Activated T-helper 1 cell treated with anti-CD3 and anti-CD28 coated beads, Interleukin-12 subunit alpha, Interleukin-12 subunit beta, Interleukin-2, Interleukin-4 antibody, amounts not matched to agents 30 ng/mL and 10 ng/mL and 1 ng/mL, durations not matched to agents 14 hours and 24 hours and 36 hours (primary cell): ENCODE measurements at regions not wholly inside any gene's neighbourhood (a gene's known extent, or its start where the extent isn't known, plus 50 kb on each side); places are given as distances from the start of the nearest gene placed in this dataset.

Source experiments
- DNase-seq: peaks from one replicate; pipeline ENCODE4 v3.0.0; 2021; ENCODE audit warnings: low spot score
- H3K27ac Mint-ChIP-seq: one replicate; pipeline ENCODE4 v1.8.0; 2021; ENCODE audit warnings: mild to moderate bottlenecking, mixed read lengths
- H3K27me3 Mint-ChIP-seq: one replicate; pipeline ENCODE4 v1.8.0; 2022; ENCODE audit warnings: mild to moderate bottlenecking, moderate library complexity, mixed read lengths; ENCODE audit not compliant: insufficient read depth
- H3K36me3 Mint-ChIP-seq: one replicate; pipeline ENCODE4 v1.8.0; 2021; ENCODE audit warnings: low read depth, mixed read lengths
- H3K4me1 Mint-ChIP-seq: one replicate; pipeline ENCODE4 v1.8.0; 2021; ENCODE audit warnings: low read depth, mixed read lengths
- H3K4me3 Mint-ChIP-seq: one replicate; pipeline ENCODE4 v1.8.0; 2021; ENCODE audit warnings: mild to moderate bottlenecking, moderate library complexity, mixed read lengths
- H3K9me3 Mint-ChIP-seq: one replicate; pipeline ENCODE4 v1.8.0; 2021; ENCODE audit warnings: mixed read lengths
- intact Hi-C: fragments of 100-400 bp; cut with micrococcal nuclease; formaldehyde crosslinking; loops from one replicate; pipeline ENCODE4 v1.15.1; 2024

DNA sequence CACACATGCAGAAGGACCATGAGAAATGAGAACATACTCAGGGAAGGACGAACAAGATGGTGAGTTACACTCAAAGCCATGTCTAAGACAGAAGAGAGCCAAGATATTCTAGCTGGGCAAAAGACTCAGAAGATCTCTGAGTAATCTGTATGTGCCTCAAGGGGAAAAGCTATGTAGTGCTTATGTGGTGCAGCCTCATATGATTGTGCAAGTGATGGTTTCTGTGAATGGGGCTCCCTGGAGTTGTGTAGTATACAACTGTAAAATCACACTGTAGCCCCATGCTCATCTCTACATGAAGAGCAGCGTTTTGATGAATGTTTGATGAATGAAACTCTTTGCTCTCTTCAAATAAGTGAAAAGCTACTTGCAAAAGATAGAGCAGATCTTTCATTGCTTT, 57.5 kb downstream of the OSR1 start:
- Mint-ChIP-seq H3K4me1 (no peaks in the 10 kb centered on the region), H3K9me3 (peaks cover 4% of the 10 kb centered on the region), H3K27me3 (no peaks in the 10 kb centered on the region), H3K36me3 (no peaks in the 10 kb centered on the region), H3K27ac (no peak overlapping the region), H3K4me3 (no peak overlapping the region)
- no peak for DNase-seq
- intact Hi-C loops: no loop called here

DNA sequence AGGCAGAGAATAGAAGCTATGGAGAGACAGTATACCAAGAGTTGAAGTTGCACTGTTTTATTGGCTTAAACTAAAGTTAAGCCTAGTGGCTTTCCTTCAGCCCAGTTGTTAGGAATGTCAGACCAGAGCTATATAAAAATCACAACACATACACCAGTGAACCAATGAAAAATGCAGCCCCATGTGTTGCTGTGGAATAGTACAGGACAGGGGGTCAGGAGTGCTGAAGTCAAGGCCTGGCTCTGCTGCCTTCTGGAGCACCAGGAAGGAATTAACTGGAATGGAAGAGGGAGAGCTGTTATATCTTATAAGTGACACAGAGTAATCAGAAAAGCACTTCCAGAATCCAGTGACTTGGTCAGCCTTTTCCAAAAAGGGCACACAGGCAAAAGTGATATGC, 58.9 kb downstream of the OSR1 start:
- Mint-ChIP-seq H3K9me3 (no peaks in the 10 kb centered on the region), H3K27ac (no peak overlapping the region), H3K27me3 (no peaks in the 10 kb centered on the region), H3K4me1 (no peaks in the 10 kb centered on the region), H3K36me3 (no peaks in the 10 kb centered on the region), H3K4me3 (no peak overlapping the region)
- DNase-seq: no peak
- intact Hi-C loops: no loop called here

DNA sequence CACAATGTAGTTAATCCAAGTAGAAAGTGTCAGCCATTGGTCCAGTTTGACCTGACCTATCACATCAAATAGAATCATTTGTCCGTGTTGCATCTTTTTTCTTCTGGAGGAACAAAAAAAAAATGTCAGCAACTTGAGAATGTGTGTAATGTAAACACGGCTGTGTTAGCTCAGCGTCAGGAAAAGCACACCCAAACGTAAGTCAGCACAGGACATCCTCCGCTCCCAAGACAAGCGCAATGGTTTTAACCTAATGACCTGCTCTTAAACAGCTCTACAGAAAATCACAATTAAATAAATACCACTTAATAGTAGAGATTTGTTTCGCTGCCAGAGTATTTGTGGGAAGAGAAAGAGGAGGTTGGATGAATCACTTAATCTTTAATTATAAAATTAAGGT, 59.4 kb downstream of the OSR1 start:
- Mint-ChIP-seq H3K4me1 (no peaks in the 10 kb centered on the region), H3K9me3 (no peaks in the 10 kb centered on the region), H3K27ac (no peak overlapping the region), H3K36me3 (no peaks in the 10 kb centered on the region), H3K27me3 (no peaks in the 10 kb centered on the region), H3K4me3 (no peak overlapping the region)
- intact Hi-C loops: no loop called here
- no peak for DNase-seq

DNA sequence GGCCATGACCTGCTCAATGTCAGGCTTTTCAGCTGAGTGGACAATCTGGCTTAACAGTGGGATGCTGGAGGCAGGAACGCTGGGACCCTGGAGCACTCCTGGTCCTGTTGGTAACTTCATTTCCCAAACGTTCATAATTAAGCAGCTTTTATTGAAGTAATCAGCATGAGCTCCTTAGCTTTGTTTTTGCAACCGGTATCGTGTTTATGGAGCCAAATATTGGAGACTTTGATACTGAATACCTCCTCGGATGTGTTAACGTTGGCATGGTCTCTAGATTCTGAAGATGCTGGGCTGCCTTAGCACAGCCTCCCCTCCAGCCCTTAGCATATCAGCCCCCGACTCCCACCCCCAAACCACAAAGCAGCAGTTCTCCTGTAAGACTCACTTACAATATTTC, 60.7 kb downstream of the OSR1 start:
- no peaks in the 10 kb centered on the region for H3K4me1 Mint-ChIP-seq
- no peaks in the 10 kb centered on the region for H3K9me3 Mint-ChIP-seq
- no peaks in the 10 kb centered on the region for H3K27me3 Mint-ChIP-seq
- intact Hi-C loops: no loop called here
- H3K36me3 Mint-ChIP-seq: no peaks in the 10 kb centered on the region
- no peak overlapping the region for H3K4me3 Mint-ChIP-seq
- DNase-seq: no peak
- no peak overlapping the region for H3K27ac Mint-ChIP-seq

DNA sequence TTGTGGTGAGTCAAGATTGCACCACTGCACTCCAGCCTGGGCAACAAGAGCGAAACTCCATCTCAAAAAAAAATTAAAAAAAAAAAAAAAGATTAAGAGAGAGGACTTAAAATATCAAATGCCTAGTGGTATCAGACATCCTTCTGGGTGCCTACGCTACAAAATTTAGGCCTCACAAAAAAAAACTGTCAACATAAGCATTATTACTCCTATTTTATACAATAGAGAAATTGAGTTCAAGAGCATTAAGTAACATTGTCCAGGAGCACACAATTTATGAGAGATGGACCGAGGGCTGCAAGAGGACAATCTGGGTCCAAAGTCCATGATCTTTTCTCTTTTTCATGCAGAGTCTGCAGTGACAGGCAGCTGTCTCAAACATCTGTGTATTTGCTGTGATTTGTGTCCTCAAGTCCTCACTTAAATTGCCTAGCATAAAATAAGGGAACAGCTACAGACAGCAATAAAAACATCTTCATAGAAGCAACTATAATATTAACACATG, 62.4 kb downstream of the OSR1 start:
- H3K36me3 Mint-ChIP-seq: no peaks in the 10 kb centered on the region
- no peak overlapping the region for H3K27ac Mint-ChIP-seq
- no peaks in the 10 kb centered on the region for H3K9me3 Mint-ChIP-seq
- intact Hi-C loops: no loop called here
- DNase-seq: no peak
- peaks cover 6% of the 10 kb centered on the region for H3K4me1 Mint-ChIP-seq
- H3K4me3 Mint-ChIP-seq: no peak overlapping the region
- peaks cover 2% of the 10 kb centered on the region for H3K27me3 Mint-ChIP-seq

DNA sequence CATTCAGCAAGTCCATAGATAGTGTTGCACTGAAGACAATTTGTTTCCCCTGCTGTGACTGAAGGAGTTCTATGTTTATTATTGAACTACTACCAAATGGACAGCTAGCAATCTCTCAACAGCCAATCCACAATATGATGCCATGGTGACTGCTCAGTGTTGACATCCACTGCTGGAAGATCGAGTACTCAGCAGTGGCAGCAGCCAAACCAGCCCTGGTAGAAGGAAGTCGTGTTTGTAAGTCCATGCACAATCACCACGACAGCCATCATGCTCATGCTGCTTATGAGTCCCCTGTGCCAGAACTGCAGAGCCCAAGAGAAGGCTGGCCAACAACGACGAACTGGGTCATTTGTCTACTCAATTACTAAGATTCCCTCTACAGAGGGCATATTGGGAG, 66.4 kb downstream of the OSR1 start:
- H3K4me3 Mint-ChIP-seq: no peak overlapping the region
- H3K27me3 Mint-ChIP-seq: peaks cover 2% of the 10 kb centered on the region
- no peaks in the 10 kb centered on the region for H3K9me3 Mint-ChIP-seq
- H3K4me1 Mint-ChIP-seq: peaks cover 6% of the 10 kb centered on the region
- no peak for DNase-seq
- intact Hi-C loops: no loop called here
- H3K36me3 Mint-ChIP-seq: no peaks in the 10 kb centered on the region
- no peak overlapping the region for H3K27ac Mint-ChIP-seq

DNA sequence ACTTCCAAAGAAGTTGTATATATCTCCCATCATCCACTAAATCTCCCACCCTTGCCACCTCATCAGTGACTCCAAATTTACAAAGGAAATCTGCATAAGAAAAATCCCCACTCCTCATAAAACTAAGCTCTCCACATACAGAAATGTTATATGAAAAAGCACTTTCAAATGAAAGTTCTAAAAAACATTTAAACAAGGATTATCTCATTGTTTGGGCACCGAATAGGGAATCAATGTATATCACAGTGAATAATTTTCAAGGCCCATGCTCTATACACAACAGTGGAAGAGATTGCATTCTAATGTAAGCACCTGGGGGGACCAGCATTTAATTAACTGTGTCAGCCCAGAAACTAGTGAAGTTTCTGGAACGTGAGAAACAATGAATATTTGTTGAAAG, 70.1 kb downstream of the OSR1 start:
- DNase-seq: no peak
- no peak overlapping the region for H3K27ac Mint-ChIP-seq
- H3K9me3 Mint-ChIP-seq: no peaks in the 10 kb centered on the region
- H3K36me3 Mint-ChIP-seq: no peaks in the 10 kb centered on the region
- H3K27me3 Mint-ChIP-seq: peaks cover 2% of the 10 kb centered on the region
- intact Hi-C loops: no loop called here
- peaks cover 6% of the 10 kb centered on the region for H3K4me1 Mint-ChIP-seq
- no peak overlapping the region for H3K4me3 Mint-ChIP-seq

DNA sequence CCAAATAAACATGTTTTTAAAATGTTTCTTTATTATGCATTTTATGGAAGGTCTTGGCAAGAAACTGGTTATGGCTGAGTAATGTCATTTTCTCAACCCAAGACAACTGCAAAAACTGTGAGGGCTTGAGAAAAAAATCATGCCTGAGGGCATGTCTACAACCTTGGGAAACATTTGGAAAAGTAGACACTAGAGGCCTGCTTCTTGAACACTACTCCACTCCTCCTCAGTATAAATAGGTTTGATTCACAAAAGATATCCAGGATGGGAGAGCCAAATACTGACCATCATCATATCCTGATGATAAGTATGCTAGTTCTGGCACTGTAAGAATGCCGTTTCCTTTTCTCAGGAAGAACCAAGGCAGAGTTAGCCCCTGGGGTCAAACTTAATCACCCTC, 71.1 kb downstream of the OSR1 start:
- no peak overlapping the region for H3K4me3 Mint-ChIP-seq
- no peak overlapping the region for H3K27ac Mint-ChIP-seq
- H3K4me1 Mint-ChIP-seq: peaks cover 3% of the 10 kb centered on the region
- intact Hi-C loops: no loop called here
- no peaks in the 10 kb centered on the region for H3K9me3 Mint-ChIP-seq
- peaks cover 2% of the 10 kb centered on the region for H3K27me3 Mint-ChIP-seq
- no peaks in the 10 kb centered on the region for H3K36me3 Mint-ChIP-seq
- no peak for DNase-seq

DNA sequence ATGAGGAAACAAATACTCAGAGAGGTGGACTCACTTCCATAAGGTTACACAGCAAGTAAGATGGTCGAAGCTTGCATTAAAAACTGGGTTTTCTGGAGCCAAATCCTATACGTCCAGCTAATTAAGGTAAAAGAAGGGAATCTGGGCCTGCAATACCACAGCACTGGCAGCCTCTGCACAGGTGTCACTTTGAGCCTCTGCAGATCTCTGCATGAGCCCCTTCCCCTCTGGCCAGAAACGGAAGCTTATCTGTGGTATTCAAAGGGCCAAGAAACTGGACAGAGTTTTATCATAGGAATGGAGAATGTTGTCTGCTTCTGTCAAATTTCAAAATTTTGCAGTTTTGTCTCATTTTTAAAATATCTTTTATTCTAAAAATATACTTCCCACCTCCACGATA, 76.1 kb downstream of the OSR1 start:
- H3K9me3 Mint-ChIP-seq: peaks cover 7% of the 10 kb centered on the region
- H3K27me3 Mint-ChIP-seq: no peaks in the 10 kb centered on the region
- no peak overlapping the region for H3K27ac Mint-ChIP-seq
- no peaks in the 10 kb centered on the region for H3K4me1 Mint-ChIP-seq
- no peaks in the 10 kb centered on the region for H3K36me3 Mint-ChIP-seq
- H3K4me3 Mint-ChIP-seq: no peak overlapping the region
- no peak for DNase-seq
- intact Hi-C loops: no loop called here

DNA sequence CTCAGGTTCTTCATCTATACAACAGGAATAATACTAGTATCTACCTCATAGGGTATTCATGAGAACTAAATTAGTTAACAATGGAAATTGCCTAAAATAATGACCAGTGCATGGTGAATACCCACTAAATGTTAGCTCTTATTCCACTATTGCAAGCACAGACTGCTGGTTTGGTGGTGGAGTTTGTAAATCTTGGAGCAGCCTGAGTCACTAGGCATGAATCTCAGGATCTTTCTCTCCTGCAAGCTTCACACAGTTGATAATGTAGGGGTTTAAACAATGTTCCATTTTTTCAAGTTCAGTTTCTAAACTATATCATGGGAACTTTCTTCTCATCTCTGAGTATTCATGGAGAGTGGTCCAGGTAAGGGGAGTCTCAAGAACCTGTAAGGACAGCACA, 84.0 kb downstream of the OSR1 start:
- Mint-ChIP-seq H3K4me3 (no peak overlapping the region), H3K36me3 (no peaks in the 10 kb centered on the region), H3K9me3 (no peaks in the 10 kb centered on the region), H3K4me1 (no peaks in the 10 kb centered on the region), H3K27me3 (peaks cover 2% of the 10 kb centered on the region), H3K27ac (no peak overlapping the region)
- no peak for DNase-seq
- intact Hi-C loops: no loop called here

DNA sequence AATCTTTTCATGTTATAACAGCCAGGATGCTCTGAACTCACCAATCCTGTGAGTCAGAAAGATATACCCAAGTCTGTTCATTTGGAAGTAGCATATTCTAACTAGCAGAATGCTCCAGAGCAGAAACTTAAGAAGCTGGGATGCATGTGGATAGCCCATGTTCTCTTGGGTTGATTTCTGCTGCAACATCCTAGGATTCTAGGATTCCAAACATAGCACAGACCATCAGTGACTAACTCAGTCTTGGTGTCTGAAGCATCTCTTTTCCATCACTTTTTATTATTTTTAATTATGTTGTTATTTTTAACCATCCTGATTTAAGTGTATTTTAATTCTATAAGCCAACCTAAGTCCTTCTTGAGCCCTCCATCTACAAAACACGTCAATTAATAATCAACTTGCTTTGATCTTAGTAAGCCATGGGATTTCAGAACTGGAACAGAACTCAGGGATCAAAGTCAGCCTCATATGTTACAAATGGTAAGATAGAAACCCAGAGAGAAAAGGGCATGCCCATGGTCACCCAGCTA, 85.4 kb downstream of the OSR1 start:
- DNase-seq: no peak
- Mint-ChIP-seq H3K4me1 (no peaks in the 10 kb centered on the region), H3K27me3 (peaks cover 2% of the 10 kb centered on the region), H3K36me3 (no peaks in the 10 kb centered on the region), H3K27ac (no peak overlapping the region), H3K9me3 (no peaks in the 10 kb centered on the region), H3K4me3 (no peak overlapping the region)
- intact Hi-C loops: no loop called here

DNA sequence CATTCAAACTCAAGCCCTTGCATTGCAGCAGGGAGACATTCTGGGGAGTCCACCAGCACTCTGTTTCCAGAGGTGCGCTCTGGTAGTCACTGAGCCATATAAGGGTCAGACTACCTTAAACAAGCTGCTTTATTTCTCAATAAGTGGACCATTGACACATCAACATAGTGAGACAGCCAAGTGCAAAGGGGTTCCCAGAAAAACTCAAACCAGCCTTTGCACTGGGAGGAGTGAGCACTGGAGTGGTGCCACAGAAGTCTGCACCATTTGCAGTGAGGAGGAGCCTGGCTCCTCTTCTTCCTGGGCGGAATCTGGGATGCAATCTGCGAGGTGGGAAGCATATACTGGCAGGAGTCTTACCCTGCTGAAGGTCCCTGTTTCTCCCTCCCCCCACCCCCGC, 86.4 kb downstream of the OSR1 start:
- Mint-ChIP-seq H3K27ac (no peak overlapping the region), H3K4me1 (no peaks in the 10 kb centered on the region), H3K36me3 (no peaks in the 10 kb centered on the region), H3K27me3 (peaks cover 5% of the 10 kb centered on the region), H3K4me3 (no peak overlapping the region), H3K9me3 (no peaks in the 10 kb centered on the region)
- intact Hi-C loops: no loop called here
- DNase-seq: no peak

DNA sequence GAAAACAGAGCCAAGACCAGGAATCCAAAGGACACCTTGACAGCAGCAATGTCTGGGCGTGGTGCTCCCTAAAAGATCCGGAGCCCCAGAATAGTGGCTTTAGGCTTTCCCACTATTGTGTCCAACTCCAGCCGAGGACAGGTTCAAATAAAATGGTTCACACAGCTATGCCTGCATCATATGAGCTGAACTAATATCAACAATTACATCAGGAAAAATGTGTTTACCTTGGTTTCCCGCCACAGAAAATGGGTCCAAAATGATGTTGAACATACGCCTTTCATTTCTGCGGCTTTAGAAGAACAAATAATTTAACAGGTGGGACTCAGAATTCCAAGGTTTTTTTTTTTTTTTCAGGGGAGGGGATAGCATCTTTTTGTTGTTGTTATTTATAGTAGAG, 93.6 kb downstream of the OSR1 start:
- H3K36me3 Mint-ChIP-seq: no peaks in the 10 kb centered on the region
- no peak overlapping the region for H3K4me3 Mint-ChIP-seq
- H3K4me1 Mint-ChIP-seq: no peaks in the 10 kb centered on the region
- intact Hi-C loops: no loop called here
- H3K9me3 Mint-ChIP-seq: no peaks in the 10 kb centered on the region
- H3K27ac Mint-ChIP-seq: no peak overlapping the region
- DNase-seq: no peak
- H3K27me3 Mint-ChIP-seq: peaks cover 3% of the 10 kb centered on the region

DNA sequence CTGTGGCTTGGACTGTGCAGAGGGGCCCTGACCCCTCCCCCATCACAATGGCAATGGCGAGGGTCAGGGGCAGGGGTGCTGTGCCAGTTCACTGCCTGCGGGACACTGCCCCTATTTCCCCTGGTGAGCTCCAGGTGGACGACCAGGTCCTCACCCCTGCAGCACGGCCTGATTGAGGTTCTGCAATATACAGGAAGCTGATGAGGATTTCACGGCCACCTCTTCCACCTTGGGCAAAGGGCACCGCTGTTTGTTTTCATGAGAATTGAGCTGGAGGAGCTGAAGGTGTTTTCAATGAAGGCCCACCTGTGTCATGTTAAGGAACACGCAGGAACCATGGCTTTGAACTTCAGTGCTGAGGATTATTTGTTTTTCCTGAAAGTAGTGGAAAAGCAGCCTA, 96.3 kb downstream of the OSR1 start:
- Mint-ChIP-seq H3K9me3 (no peaks in the 10 kb centered on the region), H3K27me3 (no peaks in the 10 kb centered on the region), H3K4me1 (no peaks in the 10 kb centered on the region), H3K4me3 (no peak overlapping the region), H3K36me3 (no peaks in the 10 kb centered on the region), H3K27ac (no peak overlapping the region)
- no peak for DNase-seq
- intact Hi-C loops: no loop called here
